Neural cell (in vitro differentiated cells): ENCODE measurements at regions not wholly inside any gene's neighbourhood (a gene's known extent, or its start where the extent isn't known, plus 50 kb on each side); places are given as distances from the start of the nearest gene placed in this dataset.

Source experiments
- H2AFZ ChIP-seq: fragments of 200-600, 300-800 bp; sonication (generic), shearing (Covaris generic); 2 replicates; pipeline ENCODE4 v1.6.0; 2014; ENCODE audit warnings: low read depth, mild to moderate bottlenecking, antibody characterized with exemption, low read length, moderate library complexity
- H3F3A ChIP-seq: fragments of 200-600 bp; shearing (Covaris generic); 2 replicates; pipeline ENCODE4 v1.6.1; 2016; ENCODE audit warnings: mild to moderate bottlenecking, moderate library complexity, mixed read lengths, antibody characterized with exemption, low read length; ENCODE audit not compliant: insufficient read depth, poor library complexity, severe bottlenecking
- H3K27ac ChIP-seq: fragments of 200-600, 300-800 bp; sonication (generic), shearing (Covaris generic); 2 replicates; pipeline ENCODE4 v1.5.1; 2014; ENCODE audit warnings: mild to moderate bottlenecking, low read length, moderate library complexity
- H3K27me3 ChIP-seq: fragments of 300-800, 200-600 bp; sonication (generic), shearing (Covaris generic); 2 replicates; pipeline ENCODE4 v1.6.0; 2014; ENCODE audit warnings: mild to moderate bottlenecking, low read depth, low read length, moderate library complexity; ENCODE audit not compliant: insufficient read depth
- H3K36me3 ChIP-seq: fragments of 300-800, 200-600 bp; sonication (generic), shearing (Covaris generic); 2 replicates; pipeline ENCODE4 v1.5.1; 2014; ENCODE audit warnings: mild to moderate bottlenecking, antibody characterized with exemption, low read length, moderate library complexity; ENCODE audit not compliant: insufficient read depth
- H3K4me2 ChIP-seq: fragments of 300-800, 200-600 bp; sonication (generic), shearing (Covaris generic); 2 replicates; pipeline ENCODE4 v1.6.0; 2014; ENCODE audit warnings: mild to moderate bottlenecking, low read length
- H3K4me3 ChIP-seq: fragments of 300-800, 200-600 bp; sonication (generic), shearing (Covaris generic); 2 replicates; pipeline ENCODE4 v1.5.1; 2014; ENCODE audit warnings: mild to moderate bottlenecking, low read length, moderate library complexity
- H3K79me2 ChIP-seq: fragments of 200-600 bp; shearing (Covaris generic); replicated peaks from 2 replicates; pipeline ENCODE4 v1.6.0; 2014; ENCODE audit warnings: mild to moderate bottlenecking, low read length, moderate library complexity; ENCODE audit not compliant: insufficient read depth
- H3K9ac ChIP-seq: fragments of 300-800, 200-600 bp; sonication (generic), shearing (Covaris generic); 2 replicates; pipeline ENCODE4 v1.6.1; 2016; ENCODE audit warnings: mild to moderate bottlenecking, low read length, mixed read lengths
- H3K9me2 ChIP-seq: fragments of 200-600 bp; shearing (Covaris generic); 2 replicates; pipeline ENCODE4 v1.6.1; 2016; ENCODE audit warnings: mild to moderate bottlenecking, low read length, mixed read lengths; ENCODE audit not compliant: insufficient read depth
- H3K9me3 ChIP-seq: fragments of 200-600, 300-800 bp; sonication (generic), shearing (Covaris generic); 2 replicates; pipeline ENCODE4 v1.6.1; 2016; ENCODE audit warnings: mild to moderate bottlenecking, mixed run types, low read length, moderate library complexity, mixed read lengths
- H4K20me1 ChIP-seq: fragments of 200-600 bp; shearing (Covaris generic); 2 replicates; pipeline ENCODE4 v1.6.1; 2016; ENCODE audit warnings: mild to moderate bottlenecking, mixed run types; ENCODE audit not compliant: insufficient read depth
- CTCF ChIP-seq: fragments of 450-650 bp; IDR thresholded peaks from 2 replicates; pipeline ENCODE4 v1.5.1; 2014; ENCODE audit warnings: antibody characterized with exemption, mild to moderate bottlenecking, moderate library complexity; ENCODE audit not compliant: poor library complexity, severe bottlenecking
- EP300 ChIP-seq: fragments of 450-650 bp; conservative IDR thresholded peaks from 2 replicates; pipeline ENCODE4 v1.6.1; 2014; ENCODE audit warnings: antibody characterized with exemption, mild to moderate bottlenecking, moderate library complexity; ENCODE audit not compliant: poor library complexity, severe bottlenecking
- EZH2 ChIP-seq: fragments of 200-600, 300-800 bp; shearing (Covaris generic), sonication (generic); IDR thresholded peaks from 2 replicates; pipeline ENCODE4 v1.6.1; 2014; ENCODE audit warnings: antibody characterized with exemption, low read length, borderline replicate concordance, mild to moderate bottlenecking; ENCODE audit not compliant: insufficient read depth, poor library complexity, severe bottlenecking
- MXI1 ChIP-seq: fragments of 450-650 bp; conservative IDR thresholded peaks from 2 replicates; pipeline ENCODE4 v1.6.1; 2014; ENCODE audit warnings: antibody characterized with exemption, mild to moderate bottlenecking; ENCODE audit not compliant: poor library complexity, severe bottlenecking
- POLR2AphosphoS5 ChIP-seq: IDR thresholded peaks from 2 replicates; pipeline ENCODE4 v1.6.1; 2012
- RAD21 ChIP-seq: fragments of 450-650 bp; conservative IDR thresholded peaks from 2 replicates; pipeline ENCODE4 v1.6.1; 2014; ENCODE audit warnings: antibody characterized with exemption, mild to moderate bottlenecking, moderate library complexity
- SMC3 ChIP-seq: fragments of 450-650 bp; conservative IDR thresholded peaks from 2 replicates; pipeline ENCODE4 v1.6.1; 2014; ENCODE audit warnings: antibody characterized with exemption, mild to moderate bottlenecking, moderate library complexity; ENCODE audit not compliant: poor library complexity
- TAF1 ChIP-seq: IDR thresholded peaks from 2 replicates; pipeline ENCODE4 v1.6.1; 2012; ENCODE audit warnings: low read depth
- TF ChIP-seq, protein P1 (sequence below): IDR thresholded peaks from 2 replicates; pipeline ENCODE4 v1.6.1; 2012; ENCODE audit warnings: borderline replicate concordance

DNA sequence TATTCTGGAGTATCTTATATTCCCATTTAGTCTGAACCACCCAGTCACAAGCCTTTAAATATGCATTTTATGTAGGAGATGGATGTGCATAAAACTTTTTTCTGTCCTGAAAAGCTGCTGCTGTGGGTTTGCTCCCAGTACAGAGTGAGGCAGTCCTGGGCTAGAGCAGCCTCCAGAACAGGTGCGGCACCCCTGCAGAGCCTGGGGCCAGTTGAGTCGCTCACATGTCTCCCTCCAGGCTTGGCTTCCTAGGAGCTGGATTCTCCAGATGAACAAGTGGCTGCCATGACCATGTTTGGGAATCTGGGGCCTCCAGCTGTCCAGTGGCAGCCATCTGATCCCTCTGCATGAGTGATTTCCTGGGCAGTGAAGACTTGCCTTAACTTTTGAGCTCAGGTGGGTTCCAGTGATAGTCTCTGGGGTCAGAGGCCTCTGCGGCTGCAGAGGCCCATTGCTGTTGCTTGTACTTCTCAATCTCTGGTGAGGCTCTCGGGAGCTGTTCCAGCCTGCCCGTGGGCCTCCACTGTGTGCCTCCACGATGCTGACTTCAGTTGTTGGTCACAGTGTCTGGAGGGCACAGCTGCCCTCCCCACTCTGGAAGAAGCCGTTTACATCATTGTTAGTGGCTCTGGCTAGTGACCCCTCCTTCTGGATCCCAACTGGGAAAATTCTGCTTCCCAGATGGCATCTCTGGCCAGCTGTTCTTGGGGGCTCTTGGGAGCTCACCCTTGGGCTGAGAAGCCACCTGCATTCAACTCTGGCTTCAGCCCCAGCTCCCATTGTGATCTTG is 120.4 kb downstream of the EMX2 start:
- Histone ChIP-seq H3K27me3 (no peaks in the 10 kb centered on the region), H3K9me3 (no peaks in the 10 kb centered on the region), H4K20me1 (no peaks in the 10 kb centered on the region), H3K36me3 (no peaks in the 10 kb centered on the region), H3K79me2 (no peaks in the 10 kb centered on the region), H3F3A (no peaks in the 10 kb centered on the region), H3K9me2 (no peaks in the 10 kb centered on the region), H3K4me3 (no peak overlapping the region), H3K4me2 (no peak overlapping the region), H2AFZ (no peak overlapping the region), H3K9ac (no peak overlapping the region), H3K27ac (no peak overlapping the region)
- no peak for TF ChIP-seq MXI1

GRCh38 chr10:117663750-117664149 is 121.2 kb downstream of the EMX2 start:
- no peaks in the 10 kb centered on the region for H3K9me3 ChIP-seq
- no peaks in the 10 kb centered on the region for H3K9me2 ChIP-seq
- H3K27me3 ChIP-seq = no peaks in the 10 kb centered on the region
- no peak overlapping the region for H3K9ac ChIP-seq
- H3K79me2 ChIP-seq = no peaks in the 10 kb centered on the region
- no peak overlapping the region for H3K27ac ChIP-seq
- no peak for TF ChIP-seq EP300
- no peak for TF ChIP-seq CTCF
- no peak for TF ChIP-seq RAD21
- no peak for TF ChIP-seq TAF1
- no peak for TF ChIP-seq EZH2
- TF ChIP-seq, protein P1, sequence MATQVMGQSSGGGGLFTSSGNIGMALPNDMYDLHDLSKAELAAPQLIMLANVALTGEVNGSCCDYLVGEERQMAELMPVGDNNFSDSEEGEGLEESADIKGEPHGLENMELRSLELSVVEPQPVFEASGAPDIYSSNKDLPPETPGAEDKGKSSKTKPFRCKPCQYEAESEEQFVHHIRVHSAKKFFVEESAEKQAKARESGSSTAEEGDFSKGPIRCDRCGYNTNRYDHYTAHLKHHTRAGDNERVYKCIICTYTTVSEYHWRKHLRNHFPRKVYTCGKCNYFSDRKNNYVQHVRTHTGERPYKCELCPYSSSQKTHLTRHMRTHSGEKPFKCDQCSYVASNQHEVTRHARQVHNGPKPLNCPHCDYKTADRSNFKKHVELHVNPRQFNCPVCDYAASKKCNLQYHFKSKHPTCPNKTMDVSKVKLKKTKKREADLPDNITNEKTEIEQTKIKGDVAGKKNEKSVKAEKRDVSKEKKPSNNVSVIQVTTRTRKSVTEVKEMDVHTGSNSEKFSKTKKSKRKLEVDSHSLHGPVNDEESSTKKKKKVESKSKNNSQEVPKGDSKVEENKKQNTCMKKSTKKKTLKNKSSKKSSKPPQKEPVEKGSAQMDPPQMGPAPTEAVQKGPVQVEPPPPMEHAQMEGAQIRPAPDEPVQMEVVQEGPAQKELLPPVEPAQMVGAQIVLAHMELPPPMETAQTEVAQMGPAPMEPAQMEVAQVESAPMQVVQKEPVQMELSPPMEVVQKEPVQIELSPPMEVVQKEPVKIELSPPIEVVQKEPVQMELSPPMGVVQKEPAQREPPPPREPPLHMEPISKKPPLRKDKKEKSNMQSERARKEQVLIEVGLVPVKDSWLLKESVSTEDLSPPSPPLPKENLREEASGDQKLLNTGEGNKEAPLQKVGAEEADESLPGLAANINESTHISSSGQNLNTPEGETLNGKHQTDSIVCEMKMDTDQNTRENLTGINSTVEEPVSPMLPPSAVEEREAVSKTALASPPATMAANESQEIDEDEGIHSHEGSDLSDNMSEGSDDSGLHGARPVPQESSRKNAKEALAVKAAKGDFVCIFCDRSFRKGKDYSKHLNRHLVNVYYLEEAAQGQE = no peak
- no peak for TF ChIP-seq POLR2AphosphoS5
- TF ChIP-seq MXI1 = no peak
- no peak for TF ChIP-seq SMC3
- no peak overlapping the region for H3K4me2 ChIP-seq
- no peak overlapping the region for H2AFZ ChIP-seq
- H4K20me1 ChIP-seq = no peaks in the 10 kb centered on the region
- H3F3A ChIP-seq = no peaks in the 10 kb centered on the region
- H3K4me3 ChIP-seq = no peak overlapping the region
- H3K36me3 ChIP-seq = no peaks in the 10 kb centered on the region
